ENCODE measurements at regions not wholly inside any gene's neighbourhood (a gene's known extent, or its start where the extent isn't known, plus 50 kb on each side); places are given as distances from the start of the nearest gene placed in this dataset.

DNA sequence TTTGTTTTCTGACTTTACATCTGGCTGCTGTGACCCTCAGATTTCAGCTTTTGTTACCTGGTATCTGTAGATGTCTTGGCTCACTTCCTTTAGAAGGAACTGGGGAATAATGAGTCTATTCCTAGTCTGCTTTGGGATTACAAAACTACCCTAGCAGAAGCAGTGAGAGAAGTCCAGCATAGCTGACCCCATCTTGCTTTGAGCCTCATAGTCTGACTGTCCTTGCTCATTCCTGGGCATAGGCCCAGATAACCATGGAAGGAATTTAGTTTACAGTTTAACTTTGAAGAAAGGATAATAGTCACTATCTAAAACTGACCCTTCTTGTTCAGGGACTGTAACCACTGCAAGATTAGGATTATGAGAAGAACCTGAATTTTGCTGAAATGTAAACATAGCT lies 163.0 kb upstream of the HNMT start:
- H3K9ac ChIP-seq = no peak overlapping the region
- H3K4me1 ChIP-seq = no peaks in the 10 kb centered on the region
- no peaks in the 10 kb centered on the region for H3K36me3 ChIP-seq (ENCODE audit: control insufficient read depth, insufficient read depth, low read length)
- TF ChIP-seq, protein P1, sequence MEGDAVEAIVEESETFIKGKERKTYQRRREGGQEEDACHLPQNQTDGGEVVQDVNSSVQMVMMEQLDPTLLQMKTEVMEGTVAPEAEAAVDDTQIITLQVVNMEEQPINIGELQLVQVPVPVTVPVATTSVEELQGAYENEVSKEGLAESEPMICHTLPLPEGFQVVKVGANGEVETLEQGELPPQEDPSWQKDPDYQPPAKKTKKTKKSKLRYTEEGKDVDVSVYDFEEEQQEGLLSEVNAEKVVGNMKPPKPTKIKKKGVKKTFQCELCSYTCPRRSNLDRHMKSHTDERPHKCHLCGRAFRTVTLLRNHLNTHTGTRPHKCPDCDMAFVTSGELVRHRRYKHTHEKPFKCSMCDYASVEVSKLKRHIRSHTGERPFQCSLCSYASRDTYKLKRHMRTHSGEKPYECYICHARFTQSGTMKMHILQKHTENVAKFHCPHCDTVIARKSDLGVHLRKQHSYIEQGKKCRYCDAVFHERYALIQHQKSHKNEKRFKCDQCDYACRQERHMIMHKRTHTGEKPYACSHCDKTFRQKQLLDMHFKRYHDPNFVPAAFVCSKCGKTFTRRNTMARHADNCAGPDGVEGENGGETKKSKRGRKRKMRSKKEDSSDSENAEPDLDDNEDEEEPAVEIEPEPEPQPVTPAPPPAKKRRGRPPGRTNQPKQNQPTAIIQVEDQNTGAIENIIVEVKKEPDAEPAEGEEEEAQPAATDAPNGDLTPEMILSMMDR (IDR thresholded peaks at IDR 0.05) = no peak
- H3K27me3 ChIP-seq (ENCODE audit: control insufficient read depth, insufficient read depth, low read length) = no peaks in the 10 kb centered on the region
- H3K79me2 ChIP-seq = no peaks in the 10 kb centered on the region
- no peak overlapping the region for H3K27ac ChIP-seq
- no peaks in the 10 kb centered on the region for H3K9me3 ChIP-seq (ENCODE audit: control insufficient read depth, low read length)
- no peak overlapping the region for H2AFZ ChIP-seq
- no peak overlapping the region for H3K4me2 ChIP-seq (ENCODE audit: low read length)
- H3K4me3 ChIP-seq (ENCODE audit: low read depth, low read length) = no peak overlapping the region

DNA sequence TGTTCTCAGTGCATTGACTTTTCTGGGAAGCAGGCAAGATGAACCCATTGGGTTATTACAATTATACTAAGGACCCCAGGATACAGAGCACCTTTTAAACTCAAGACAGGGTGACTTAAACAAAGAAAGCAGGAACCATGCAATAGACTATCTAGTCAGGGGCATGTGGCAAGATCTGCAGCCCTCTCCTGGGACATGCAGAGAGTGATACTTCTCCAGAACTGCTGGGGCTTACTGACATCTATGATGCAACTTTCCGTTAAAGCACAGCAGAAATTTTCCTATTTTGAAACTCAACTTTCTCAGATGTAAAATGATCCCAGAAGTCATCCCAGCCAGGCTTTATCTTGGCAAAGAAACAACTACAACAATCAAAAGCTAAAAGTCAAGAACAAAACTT lies 162.2 kb upstream of the HNMT start:
- H3K36me3 ChIP-seq (ENCODE audit: control insufficient read depth, insufficient read depth, low read length) = no peaks in the 10 kb centered on the region
- no peaks in the 10 kb centered on the region for H3K79me2 ChIP-seq
- no peaks in the 10 kb centered on the region for H3K9me3 ChIP-seq (ENCODE audit: control insufficient read depth, low read length)
- H3K9ac ChIP-seq = no peak overlapping the region
- no peak overlapping the region for H2AFZ ChIP-seq
- no peak overlapping the region for H3K4me3 ChIP-seq (ENCODE audit: low read depth, low read length)
- H3K4me2 ChIP-seq (ENCODE audit: low read length) = no peak overlapping the region
- no peaks in the 10 kb centered on the region for H3K27me3 ChIP-seq (ENCODE audit: control insufficient read depth, insufficient read depth, low read length)
- no peak overlapping the region for H3K27ac ChIP-seq
- TF ChIP-seq, protein P1 (IDR thresholded peaks at IDR 0.05) = no peak
- H3K4me1 ChIP-seq = no peaks in the 10 kb centered on the region

DNA sequence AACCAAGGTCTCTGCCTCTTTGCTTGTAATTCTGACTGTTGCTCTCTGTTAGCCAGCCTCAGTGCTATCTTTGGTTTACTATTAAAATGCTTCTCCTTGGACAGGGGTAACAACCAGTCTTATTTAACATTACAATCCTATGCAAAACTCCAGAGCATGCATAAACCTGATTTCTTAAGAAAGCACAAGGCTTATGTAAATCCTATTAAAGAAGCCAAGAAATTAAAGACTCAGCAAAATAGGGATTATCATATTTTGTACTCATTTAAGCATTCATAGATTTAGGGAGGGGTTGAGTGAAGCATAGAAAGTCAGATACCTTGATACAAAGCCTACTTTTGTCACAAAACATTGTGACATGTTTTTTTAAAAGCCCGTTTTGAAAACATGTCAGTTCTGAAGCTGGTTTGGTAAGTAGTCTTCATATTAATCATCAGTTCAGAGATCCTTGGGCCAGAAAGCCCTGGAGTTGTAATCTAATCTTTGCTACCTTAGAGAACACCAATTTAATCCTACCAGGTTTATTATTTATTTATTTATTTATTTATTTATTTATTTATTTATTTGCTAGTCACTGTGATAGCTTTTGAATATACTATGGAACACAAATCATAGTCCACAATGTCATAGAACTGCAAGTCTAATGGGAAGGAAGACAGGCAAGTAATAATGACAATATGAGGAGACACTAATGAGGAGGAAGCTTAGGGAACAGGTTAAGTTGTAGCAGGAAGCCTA lies 158.0 kb upstream of the HNMT start:
- Histone ChIP-seq H3K79me2 (no peaks in the 10 kb centered on the region), H3K9ac (no peak overlapping the region), H3K27me3 (ENCODE audit: control insufficient read depth, insufficient read depth, low read length) (no peaks in the 10 kb centered on the region), H3K4me3 (ENCODE audit: low read depth, low read length) (no peak overlapping the region), H3K9me3 (ENCODE audit: control insufficient read depth, low read length) (no peaks in the 10 kb centered on the region), H3K4me1 (no peaks in the 10 kb centered on the region), H3K27ac (no peak overlapping the region), H2AFZ (no peak overlapping the region), H3K36me3 (ENCODE audit: control insufficient read depth, insufficient read depth, low read length) (no peaks in the 10 kb centered on the region), H3K4me2 (ENCODE audit: low read length) (no peak overlapping the region)
- TF ChIP-seq, protein P1 (IDR thresholded peaks at IDR 0.05) = no peak

DNA sequence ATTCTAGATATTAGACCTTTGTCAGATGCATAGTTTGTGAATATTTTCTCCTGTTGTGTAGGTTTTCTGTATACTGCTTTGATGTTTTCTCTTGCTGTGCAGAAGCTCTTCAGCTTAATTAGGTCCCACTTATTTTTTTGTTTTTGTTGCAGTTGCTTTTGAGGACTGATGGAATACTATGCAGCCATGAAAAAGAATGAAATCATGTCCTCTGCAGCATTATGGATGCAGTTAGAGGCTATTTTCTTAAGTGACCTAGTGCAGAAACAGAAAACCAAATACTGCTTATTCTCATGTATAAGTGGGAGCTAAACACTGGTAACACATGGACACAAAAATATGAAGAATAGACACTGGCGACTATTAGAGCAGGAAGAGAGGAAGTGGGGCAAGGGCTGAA lies 155.0 kb upstream of the HNMT start:
- Histone ChIP-seq H3K79me2 (no peaks in the 10 kb centered on the region), H3K36me3 (ENCODE audit: control insufficient read depth, insufficient read depth, low read length) (no peaks in the 10 kb centered on the region), H3K9me3 (ENCODE audit: control insufficient read depth, low read length) (no peaks in the 10 kb centered on the region), H3K27me3 (ENCODE audit: control insufficient read depth, insufficient read depth, low read length) (no peaks in the 10 kb centered on the region), H3K4me3 (ENCODE audit: low read depth, low read length) (no peak overlapping the region), H3K4me2 (ENCODE audit: low read length) (no peak overlapping the region), H3K4me1 (no peaks in the 10 kb centered on the region), H2AFZ (no peak overlapping the region), H3K9ac (no peak overlapping the region), H3K27ac (no peak overlapping the region)
- TF ChIP-seq, protein P1 (IDR thresholded peaks at IDR 0.05) = no peak

DNA sequence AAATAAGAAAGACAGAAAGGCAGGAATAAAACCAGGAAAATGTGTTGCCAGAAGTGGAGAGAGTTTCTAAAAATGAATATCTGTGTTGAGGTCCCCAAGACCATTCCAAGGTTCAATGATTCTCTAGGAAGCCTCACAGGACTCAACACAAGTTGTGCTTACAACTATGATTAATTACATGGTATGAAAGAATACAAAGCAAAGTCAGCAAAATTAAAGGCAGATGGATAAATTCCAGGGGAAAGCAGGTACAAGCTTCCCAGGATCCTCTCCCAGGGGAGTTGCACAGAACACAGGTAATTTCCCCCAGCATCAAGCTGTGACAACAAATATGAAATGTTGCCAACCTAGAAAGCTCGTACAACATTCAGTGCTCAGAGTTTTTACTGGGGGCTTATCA lies 154.4 kb upstream of the HNMT start:
- no peak overlapping the region for H3K27ac ChIP-seq
- H3K9me3 ChIP-seq (ENCODE audit: control insufficient read depth, low read length) = no peaks in the 10 kb centered on the region
- TF ChIP-seq, protein P1 (IDR thresholded peaks at IDR 0.05) = no peak
- no peak overlapping the region for H3K4me3 ChIP-seq (ENCODE audit: low read depth, low read length)
- H3K27me3 ChIP-seq (ENCODE audit: control insufficient read depth, insufficient read depth, low read length) = no peaks in the 10 kb centered on the region
- H3K36me3 ChIP-seq (ENCODE audit: control insufficient read depth, insufficient read depth, low read length) = no peaks in the 10 kb centered on the region
- no peaks in the 10 kb centered on the region for H3K79me2 ChIP-seq
- no peak overlapping the region for H3K4me2 ChIP-seq (ENCODE audit: low read length)
- no peak overlapping the region for H3K9ac ChIP-seq
- no peaks in the 10 kb centered on the region for H3K4me1 ChIP-seq
- no peak overlapping the region for H2AFZ ChIP-seq

Data from parathyroid adenoma (tissue), 2 donors.